HG03280 (cell line): ENCODE measurements at regions not wholly inside any gene's neighbourhood (a gene's known extent, or its start where the extent isn't known, plus 50 kb on each side); places are given as distances from the start of the nearest gene placed in this dataset.
"Not testable (repeated sequence)": the region's sequence is repeated elsewhere in the genome, so short reads cannot be mapped to it uniquely, and the experiment has no call there.

Experiments
- ATAC-seq: cut with Tn5 transposase; IDR thresholded peaks from one replicate; pipeline ENCODE4 v1.9.1; 2021; ENCODE audit warnings: mild to moderate bottlenecking, moderate library complexity; ENCODE audit not compliant: unreplicated experiment

DNA sequence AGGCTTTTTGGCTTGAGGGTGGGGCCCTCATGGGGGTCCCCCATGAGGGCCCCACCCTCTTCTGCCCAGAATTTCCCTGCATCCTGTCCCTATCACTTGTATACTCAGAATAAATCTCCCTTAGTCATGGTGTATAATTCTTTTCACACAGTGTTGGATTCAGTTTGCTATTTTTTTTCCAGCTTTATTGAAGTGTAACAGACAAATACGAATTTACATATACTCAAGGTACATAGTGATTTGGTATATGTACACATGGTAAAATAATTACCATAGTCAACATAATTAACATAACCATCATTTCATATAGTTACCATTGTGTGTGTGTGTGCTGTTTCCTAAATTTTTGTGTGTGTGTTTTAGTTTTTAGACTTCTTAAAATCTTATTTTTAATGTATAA lies 289.4 kb downstream of the CNTNAP3B start:
- ATAC-seq, result not testable (repeated sequence)

DNA sequence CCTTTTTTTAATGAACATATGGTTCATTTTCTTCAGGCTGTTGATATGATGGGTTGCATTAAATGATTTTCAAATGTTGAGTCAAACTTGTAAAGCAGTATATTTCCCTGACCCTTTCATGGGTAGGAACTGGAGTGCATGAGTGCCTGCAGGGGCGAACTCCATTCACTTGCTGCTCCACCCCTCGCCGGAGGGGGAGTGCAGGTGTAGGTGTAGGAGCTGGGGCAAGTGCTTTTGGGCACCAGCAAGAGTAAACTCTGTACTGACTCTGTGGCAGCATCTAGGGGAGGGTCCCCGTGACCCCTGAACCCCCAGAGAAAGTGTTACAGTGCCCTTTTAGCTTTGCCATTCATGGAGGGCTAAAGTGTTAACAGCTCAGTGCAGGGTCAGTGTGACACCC lies 290.3 kb downstream of the CNTNAP3B start:
- ATAC-seq, result not testable (repeated sequence)

DNA sequence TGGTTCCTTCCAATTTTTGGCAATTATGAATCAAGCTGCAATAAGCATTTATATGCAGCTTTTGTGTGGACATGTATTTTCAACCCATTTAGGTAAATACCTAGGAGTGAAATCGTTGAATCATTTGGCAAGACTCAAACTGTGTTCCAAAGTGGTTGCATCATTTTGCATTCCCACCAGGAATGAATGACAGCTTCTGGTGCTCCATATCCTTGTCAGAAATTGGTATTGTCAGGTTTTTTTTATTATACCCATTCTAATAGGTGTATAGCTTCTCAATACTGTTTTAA lies 290.7 kb downstream of the CNTNAP3B start:
- ATAC-seq, result not testable (repeated sequence)

DNA sequence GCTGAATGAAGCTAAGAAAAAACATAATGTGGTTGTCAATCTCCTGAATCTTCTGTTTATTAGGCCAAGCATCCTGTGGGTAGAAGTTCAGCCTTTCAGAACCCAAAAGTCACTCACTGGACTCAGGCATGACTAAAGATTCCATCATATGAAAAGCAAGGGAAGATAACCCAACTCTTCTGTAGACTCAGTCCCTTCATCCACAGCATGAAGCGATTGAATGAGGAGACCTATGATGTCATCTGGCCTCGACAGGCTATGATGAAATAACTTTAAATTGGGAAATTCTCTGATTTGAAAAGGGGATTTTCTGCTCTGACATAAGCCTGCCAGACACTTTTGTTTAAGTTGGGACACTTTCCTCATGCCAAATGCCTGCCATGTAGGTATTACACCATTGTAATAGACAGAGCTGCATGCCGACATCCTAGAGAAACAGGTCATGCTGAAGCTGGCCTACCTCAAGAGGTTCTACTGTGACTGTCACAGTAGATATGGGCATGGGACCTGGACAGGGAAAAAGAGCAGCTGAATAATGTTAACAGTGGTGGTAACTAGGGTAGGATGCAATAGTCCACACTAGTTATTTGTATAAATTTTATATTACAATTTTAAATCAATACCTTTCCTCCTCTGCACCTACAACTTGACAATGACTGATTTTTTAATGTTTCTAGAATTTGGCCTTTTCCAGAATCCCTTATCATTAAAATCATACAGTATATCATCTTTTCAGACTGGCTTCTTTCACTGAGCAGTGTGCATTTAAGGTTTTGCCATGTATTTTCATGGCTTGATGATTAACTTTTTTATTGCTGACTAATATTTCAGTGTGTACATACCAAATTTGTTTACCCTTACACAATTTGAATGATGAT lies 291.3 kb downstream of the CNTNAP3B start:
- not testable (repeated sequence) for ATAC-seq

DNA sequence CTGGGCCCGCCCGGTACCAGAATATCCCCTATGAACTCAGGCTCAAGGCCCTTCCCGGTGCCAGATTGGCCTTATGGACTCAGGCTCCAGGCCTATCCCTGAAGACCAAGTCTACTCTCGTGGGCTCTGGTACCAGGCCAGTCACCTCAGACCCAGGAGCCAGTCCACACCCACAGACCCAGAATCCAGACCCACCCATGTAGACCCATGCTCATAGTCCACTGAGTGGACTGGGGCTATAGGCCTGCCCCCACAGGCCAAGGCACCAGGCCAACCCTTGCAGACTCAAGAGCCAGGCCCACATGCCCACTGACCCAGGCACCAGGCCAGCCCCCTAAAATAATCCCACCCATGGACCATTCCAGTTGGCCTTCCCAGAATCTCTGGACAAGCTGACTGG lies 296.1 kb downstream of the CNTNAP3B start:
- not testable (repeated sequence) for ATAC-seq

DNA sequence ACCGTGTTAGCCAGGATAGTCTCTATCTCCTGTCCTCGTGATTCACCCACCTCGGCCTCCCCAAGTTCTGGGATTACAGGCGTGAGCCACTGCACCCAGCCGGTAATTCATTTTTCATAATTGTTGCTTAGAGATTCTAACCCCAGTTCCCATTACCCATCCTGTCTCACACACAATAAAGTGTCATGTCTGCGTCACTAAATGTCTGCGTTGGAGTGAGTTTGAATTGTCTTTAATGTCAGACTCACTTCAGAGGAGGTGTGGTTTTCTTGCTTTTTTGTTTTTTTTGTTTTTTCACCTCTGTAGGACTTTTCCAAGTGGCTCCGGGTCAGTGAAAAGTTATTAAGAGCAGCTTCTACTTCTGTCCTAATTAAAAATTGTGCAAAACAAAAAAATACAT lies 304.5 kb downstream of the CNTNAP3B start:
- not testable (repeated sequence) for ATAC-seq

DNA sequence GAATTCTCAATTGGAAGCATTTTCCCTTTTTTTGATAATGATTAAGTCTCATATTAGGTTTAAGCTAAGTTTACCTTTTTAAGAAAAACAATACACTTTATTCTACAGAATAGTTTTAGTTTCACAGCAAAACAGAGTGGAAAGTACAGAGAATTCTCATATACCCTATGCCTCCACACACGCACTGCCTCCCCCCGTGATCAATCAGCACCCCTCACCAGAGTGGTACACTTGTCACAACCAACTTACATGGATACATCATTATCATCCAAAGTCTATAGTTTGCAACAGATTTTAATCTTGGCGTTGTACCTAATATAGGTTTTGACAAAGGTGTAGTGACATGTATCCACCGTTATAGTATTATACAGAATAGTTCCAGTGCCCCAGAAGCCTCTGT lies 326.5 kb downstream of the CNTNAP3B start:
- not testable (repeated sequence) for ATAC-seq

DNA sequence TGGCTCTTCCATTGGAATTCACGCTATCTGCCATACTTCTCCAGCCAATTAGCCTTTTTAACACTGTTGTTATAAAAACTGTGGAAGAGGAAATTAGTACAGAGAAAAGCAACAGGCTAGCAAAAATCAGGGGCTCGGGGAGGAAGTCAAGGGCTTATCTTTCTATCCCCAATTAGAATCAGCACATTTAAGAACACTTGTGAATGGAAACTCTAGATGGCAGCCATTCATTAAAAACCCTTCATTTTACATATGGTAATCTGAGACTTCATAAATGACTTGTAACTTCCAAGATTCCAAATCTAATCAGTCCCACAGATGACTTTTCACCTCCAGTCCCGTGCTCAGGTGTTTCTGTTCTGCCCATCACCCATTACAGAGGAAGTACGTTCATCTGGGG lies 330.5 kb downstream of the CNTNAP3B start:
- not testable (repeated sequence) for ATAC-seq

DNA sequence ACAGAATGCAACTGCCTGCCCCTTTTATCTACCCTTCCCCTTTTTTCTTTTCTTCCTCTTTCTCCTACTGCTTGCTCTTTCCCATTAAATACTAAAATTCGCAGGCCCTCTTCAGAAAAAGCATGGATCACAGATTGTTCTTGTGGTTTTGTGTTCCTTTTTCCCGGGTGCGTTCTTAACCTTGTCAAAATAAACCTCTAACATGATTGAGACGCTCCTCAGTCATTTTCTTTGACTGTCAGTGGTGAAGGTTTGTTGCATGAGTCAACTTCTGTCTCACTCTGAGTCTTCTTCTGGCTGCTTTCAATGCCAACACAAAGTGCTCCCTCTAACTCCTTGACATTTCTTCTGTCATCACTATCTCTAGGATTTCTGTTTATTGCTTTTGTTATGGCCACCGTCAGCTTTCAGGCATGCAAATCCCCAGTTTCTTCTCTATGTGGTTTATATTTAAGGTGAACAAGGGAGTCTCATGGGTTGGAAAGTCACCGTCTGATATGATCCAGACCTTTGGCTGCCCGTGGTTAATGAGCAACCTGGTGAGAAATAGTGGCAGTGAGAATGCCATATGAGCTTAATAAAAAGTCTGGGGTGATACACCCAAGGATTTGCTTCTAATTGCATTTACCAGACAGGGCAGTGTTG lies 338.4 kb downstream of the CNTNAP3B start:
- ATAC-seq, result not testable (repeated sequence)

DNA sequence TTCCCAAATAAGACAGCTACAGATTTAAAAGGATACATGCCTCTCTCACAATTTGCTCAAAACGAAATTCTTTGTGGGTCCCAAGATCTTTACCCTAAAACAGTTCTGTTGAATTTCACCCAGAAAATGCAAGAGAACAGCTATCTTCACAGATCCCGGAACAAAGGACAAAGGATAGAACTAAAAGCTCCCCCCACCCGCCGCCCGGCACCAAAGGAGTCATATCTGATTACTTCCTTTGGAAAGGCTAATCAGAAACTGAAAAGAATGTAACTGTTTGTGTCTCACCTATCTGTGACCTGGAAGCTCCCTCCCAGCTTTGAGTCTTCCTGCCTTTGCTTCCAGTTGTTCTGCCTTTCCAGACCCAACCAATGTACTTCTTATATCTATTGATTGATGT lies 339.2 kb downstream of the CNTNAP3B start:
- not testable (repeated sequence) for ATAC-seq

DNA sequence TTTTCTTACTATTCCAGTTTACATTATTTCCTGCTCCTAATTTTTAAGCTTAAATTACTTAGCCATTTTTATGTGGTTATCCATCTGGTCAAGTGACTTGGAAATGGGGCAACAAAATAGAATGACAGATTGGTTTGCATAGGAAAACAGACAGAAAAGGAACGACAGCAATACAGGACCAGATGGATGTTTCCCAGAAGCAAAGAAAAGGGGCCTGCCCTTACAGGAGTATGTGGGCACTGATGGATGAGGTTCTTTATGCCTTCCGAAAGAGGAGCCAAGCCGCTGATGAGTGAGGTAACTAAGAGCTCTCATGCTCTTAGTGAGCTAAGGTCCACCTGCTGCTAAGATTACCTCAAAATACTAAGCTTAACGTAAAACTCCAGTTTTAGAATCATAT lies 339.8 kb downstream of the CNTNAP3B start:
- ATAC-seq, result not testable (repeated sequence)

DNA sequence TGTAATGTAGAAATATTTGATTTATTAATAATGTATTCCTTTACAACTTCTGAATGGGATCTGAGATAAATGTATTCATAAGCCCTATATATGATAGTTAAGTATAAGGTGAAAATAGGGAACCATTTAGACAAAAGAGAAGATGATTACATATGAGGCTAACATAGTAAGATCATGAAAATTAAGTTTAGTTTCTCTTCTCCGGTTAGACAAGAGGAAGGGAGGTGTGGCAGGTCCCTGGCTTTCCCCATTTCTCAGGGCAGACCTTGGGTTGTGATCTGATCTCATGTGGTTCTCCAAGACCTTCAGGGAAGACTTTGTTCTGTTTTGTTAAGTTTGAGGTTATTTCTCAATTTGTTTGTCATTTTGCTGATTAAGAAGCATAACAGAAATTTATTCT lies 341.3 kb downstream of the CNTNAP3B start:
- not testable (repeated sequence) for ATAC-seq

DNA sequence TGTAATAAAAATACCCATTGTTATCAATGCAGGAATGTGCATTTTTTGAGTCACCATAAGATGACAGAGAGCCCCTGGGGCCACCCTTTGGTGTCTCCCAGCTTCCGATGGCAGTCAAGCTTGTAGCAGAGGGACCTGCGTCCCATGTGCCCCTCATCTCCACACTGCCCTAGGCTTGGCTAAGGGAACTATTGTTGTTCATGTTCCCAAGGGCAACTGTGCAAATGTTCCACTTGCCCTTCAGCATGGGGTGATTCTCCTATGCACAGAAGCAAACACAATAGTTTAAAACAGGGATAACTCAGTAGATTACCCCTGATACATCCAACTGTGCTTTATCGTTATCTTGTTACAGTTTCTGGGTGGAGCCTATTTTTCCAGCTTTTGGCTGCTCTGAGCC lies 342.0 kb downstream of the CNTNAP3B start:
- not testable (repeated sequence) for ATAC-seq

DNA sequence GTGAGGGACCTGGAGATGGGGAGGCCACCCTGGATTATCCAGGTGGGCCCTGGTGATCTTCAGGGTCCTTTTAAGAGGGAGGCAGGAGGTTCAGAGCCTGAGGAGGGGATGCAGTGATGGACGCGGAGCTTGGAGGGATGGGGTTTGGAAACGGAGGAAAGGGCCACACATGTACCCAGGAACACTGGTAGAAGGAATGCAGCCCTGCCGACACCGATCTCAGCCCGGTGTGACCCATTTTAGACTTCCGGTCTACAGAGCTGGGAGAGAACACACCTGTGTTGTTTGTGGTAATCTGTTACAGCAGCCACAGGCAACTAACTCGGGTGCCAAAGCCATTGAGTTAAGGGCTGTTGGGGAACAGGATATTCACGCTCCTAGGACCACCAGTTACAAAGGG lies 345.2 kb downstream of the CNTNAP3B start:
- ATAC-seq, result not testable (repeated sequence)

DNA sequence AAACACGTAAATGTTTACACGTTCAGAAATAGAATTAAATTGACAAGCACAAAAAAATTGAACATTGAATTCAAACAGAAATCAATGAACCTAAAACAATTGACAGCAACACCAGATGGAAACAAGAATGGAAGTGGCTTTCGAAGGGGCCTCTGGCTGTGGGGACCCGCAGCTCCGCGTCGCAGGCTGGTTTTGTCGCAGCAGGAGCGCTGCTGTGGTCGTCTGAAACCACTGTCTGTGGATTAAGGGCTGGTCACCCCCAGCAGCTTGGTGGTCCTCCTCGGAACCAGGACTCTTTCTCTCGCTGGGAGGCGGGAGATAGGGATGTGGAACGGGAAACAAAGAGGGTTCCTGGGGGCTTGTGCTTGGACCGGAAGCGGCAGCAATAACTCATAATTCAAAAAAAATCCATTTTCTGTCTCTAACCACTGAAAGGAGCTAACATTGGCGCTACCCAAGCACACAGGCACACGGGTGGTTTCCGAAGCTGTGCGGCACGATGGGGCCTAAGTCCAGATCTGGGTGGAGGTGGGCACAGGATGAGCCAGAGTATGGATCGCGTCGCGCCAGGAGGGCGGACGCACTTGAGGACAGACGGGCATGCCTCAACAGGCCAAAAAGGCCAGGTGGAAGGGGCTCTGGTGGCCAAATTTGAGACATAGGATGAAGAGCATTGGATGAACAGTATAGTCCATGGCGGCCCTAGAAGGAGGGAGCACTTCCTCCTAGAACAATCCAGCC lies 346.0 kb downstream of the CNTNAP3B start:
- ATAC-seq, result not testable (repeated sequence)

DNA sequence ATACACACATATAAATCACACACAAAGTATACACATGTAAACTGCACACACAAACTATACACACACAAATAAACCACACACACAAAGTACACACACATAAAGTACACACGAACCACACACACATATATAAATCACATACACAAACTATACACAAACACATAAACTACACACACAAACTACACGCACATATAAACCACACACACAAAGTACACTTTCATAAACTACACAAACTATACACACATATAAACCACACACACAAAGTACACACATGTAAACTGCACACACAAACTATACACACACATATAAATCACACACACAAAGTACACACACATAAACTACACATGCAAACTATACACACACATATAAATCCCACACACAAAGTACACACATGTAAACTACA lies 347.3 kb downstream of the CNTNAP3B start:
- ATAC-seq, result not testable (repeated sequence)

DNA sequence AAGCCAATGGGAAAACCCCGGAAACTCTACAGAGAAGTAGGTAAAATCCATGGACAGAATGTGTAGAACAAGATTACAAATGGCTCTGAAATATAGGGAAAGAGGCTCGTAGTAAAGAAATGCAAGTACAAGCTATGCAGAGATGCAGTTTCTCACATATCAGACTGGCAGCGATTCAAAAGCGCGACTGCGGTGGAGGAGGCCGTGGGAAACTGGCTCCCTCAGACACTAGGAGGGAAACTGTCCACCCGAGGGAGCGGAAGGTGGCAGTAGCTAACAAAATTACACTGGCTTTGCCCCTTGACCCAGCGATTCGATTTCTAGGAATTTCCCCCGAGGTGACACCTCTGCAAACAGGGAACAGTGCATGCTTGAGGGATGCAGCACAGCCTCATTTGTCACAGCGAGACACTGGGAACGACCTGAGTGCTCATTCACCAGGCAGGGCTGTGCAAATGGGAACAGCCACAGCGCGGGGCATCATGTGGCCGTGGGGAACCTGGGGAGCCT lies 349.3 kb downstream of the CNTNAP3B start:
- ATAC-seq, result not testable (repeated sequence)

DNA sequence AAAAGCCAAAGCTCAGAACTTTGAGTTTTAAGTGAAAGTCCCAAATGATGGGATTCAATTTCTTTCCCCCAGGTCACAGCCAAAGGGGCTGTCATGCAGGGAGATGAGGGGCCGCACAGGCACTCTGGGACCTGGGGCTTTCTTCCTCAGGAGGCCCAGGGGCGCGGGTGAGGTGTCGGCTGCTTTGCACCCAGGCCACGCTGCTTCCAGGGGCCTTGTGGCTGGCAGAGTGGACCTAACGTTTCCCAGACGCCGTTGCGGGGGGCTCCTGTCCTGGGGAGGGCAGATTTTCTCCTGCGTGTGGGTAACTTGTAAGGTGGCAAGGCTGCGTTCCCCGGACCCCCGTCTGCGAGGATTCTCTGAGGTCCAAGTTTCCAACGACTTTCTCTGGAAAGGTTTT lies 350.0 kb downstream of the CNTNAP3B start:
- ATAC-seq, result not testable (repeated sequence)

DNA sequence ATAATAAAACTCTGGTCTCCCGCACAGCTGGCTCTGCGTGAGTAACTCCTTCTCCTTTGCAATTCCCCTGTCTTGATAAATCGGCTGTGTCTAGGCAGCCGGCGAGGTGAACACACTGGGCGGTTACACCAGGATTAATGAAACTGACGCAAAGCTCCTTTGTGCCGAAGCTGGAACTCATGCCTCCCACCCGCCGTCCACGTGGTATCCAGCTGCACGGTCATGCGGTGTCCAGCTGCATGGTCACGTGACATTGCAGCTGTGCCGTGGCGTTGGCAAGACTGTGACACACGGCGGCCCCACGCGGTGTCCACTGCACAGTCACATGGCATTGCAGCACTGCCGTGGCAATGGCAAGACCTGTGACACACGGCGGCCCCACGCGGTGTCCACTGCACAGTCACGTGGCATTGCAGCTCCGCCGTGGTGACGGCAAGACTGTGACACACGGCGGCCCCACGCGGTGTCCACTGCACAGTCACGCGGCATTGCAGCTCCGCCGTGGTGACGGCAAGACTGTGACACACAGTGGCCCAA lies 350.6 kb downstream of the CNTNAP3B start:
- ATAC-seq, result not testable (repeated sequence)

DNA sequence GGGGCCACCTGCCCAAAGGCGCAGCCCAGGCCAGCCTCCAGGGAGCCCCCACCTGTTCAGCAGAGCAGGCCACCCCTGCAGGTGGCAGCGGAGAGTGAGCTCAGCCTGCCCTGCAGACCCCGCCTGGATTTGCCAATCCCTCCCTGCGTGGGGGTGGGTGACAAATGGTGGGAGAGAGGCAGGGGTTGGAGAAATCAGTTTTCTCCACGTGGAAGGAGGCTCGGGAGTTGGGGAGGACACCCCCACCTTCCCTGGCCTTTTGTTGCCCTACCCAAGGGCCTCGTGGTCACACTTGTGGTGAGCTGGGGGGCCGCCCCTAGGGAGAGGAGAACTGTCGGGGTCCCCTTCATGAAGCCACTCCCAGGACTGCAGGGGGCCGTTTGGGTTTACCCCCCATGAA lies 351.7 kb downstream of the CNTNAP3B start:
- not testable (repeated sequence) for ATAC-seq

DNA sequence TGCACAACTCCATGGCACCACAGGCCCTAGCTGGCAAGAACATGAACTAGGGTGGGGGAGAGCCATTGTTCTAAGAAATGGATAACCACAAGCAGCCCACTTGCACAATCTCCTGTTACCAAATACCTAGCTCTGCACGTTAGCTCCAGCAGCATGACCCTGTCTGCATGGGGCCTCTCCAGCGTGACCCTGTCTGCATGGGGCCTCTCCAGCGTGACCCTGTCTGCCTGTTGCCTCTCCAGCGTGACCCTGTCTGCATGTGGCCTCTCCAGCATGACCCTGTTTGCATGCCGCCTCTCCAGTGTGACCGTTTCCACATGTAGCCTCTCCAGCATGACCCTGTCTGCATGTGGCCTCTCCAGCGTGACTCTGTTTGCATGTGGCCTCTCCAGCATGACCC lies 356.7 kb downstream of the CNTNAP3B start:
- ATAC-seq, result not testable (repeated sequence)
